Occipital lobe (tissue), 1 donor: ENCODE measurements at regions not wholly inside any gene's neighbourhood (a gene's known extent, or its start where the extent isn't known, plus 50 kb on each side); places are given as distances from the start of the nearest gene placed in this dataset.
"Not testable (repeated sequence)": the region's sequence is repeated elsewhere in the genome, so short reads cannot be mapped to it uniquely, and the experiment has no call there.

Experiments used
- DNase-seq: peaks from one replicate; lab custom pipeline; 2025; lab: John Stamatoyannopoulos, UW

DNA sequence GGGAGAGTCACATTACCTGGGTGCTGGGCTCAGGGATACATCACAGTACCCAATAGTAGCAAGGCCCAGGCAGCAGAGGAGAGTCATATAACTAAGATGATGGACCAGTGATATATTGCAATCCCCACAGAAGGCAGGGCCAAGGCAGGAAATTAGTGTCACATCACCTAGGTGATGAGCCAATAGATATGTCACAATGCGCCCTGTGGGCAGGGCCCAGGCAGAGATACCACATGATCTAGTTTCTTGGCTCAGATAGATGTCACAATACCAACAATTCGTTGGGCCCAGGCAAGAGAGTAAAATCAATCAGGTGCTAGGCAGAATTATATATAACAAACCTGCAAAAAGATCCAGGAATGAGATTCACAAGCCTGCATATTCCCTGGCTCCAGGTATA is 2111.5 kb downstream of the TP53TG3F start:
- no peak for DNase-seq

DNA sequence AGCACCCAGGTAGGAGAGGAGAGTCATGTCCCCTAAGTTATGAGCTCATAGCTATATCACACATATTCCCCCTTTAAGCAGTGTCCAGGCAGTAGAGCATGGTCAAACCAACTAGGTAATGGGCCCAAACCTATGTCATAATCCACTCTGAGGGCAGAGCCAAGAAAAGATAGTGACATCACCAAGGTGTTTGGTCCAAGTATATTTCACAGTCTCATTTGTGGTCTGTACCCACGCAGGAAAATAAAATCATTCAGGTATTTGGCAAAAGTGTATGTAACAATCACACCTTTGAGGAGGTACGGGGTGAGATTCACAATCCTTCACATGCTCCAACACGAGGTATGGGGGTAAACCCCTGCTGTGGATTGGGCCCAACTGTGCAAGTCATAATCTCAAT is 2112.8 kb downstream of the TP53TG3F start:
- no peak for DNase-seq

DNA sequence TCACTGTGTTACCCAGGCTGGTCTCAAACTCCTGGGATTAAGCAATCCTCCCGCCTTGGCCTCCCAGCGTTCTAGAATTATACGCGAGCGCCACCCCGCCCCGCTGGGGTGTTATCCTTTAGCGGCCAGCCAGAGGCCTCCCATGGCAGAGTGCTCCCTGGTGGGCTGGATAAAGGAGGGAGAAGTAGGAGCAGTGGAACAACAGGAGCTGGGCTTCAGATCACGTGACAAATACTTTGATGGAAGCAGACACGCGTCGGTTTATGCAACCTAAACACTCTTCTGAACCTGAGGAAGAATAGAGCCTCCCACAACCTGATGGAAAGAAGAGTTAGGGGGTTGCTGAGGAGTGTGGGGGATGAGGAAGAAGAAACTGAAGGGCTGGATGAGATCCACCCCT is 2114.0 kb downstream of the TP53TG3F start:
- no peak for DNase-seq

DNA sequence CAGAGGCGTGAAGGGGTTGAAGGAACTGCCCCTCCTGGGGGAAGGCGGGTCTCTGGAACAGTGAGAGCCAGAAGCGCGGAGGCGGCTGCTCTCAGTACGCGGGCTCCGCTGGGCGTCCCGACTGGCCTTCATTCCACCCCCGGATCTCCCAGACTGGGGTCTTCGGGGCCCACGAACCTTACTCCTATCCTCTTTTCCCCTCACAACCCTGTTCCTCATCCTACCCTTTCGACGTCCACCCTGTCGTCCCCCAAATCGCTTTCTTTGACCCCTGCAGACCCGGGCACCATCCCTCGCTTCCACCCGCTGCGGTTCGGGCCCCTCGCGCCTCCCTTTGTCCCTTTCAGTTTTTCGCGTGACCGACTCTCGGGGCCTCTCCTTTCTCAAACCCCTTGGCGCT is 2114.6 kb downstream of the TP53TG3F start:
- no peak for DNase-seq

DNA sequence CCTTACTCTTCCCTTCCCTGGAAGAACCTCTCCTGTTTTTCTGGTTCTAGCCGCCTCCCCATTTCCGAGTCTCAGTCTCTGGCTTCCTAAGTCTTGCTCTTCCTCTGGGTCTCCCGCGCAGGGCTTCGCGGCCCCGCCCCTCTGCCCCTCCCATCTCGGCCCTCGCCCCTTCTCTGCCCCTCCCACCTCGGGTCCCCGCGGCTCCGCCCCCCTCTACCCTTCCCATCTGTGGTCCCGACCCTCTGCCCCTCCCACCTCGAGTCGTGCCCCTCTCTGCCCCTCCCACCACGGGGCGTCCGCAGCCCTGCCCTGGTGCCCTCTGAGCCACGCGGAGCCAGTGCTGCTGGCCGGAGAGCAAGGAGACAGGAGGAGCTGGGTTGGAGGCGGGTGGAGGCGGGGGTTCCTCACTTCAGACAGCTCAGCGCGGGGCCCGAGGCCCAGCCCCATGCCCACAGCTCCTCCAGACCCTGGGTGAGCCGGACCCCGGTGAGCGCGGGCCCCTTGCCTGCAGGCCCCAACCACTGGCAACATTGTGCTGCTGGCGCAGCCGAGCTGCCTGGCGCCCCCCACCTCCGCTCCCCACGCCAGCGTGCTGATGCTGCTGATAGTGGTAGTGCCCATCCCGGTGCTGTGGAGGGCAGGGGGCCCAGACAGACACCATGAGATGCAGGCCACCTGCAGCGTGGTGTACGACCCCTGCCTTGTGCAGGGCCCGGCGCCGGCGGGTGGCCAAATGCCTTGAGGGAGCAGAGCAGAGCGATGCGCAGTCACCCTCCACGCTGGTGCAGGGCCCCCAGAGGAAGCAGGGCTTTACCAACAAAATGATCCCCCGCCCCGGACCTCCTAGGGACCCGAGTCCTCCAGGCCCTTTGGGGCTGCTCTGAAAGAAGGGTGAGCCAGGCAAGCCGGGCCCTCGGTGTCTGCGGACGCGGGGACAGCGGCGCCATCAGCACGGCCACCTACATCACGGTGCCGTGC is 2115.3 kb downstream of the TP53TG3F start:
- no peak for DNase-seq

DNA sequence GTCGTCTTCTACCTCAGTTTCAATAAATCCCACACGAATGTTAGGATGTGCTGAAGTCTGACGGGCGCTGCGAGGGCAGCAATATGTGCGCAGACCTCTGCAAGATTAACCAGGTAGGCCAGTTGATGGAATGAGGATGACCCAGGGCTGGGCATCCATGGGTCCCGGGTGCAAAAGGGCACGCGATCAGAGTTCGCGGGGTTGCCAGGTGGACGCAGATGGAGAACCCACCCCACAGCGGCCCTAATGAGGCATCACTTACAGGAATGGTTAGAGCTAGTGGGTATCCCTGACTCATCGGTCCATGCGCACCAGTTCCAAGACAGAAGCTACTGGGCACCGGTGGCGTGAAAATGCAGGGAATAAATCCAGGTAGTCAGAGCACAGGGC is 2116.0 kb downstream of the TP53TG3F start:
- DNase-seq, result no peak

DNA sequence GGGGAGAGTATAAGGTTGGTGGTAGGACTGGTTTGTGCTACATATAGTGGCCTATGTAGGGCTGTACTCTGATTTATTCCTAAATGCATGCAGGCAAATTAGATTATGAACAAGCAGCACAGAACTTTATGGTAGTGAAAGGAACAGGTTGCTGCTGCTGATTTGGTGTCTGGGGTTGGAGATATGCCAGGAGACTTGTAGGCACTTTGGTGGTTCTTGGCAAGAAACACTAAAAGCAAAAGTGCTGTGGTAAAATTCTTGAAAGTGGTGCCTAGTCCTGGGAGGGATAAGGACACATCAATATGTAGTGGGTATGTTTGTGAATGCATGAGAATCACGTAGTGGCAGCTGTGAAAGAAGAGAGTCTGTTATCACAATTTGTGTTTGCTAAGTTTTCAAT is 2126.0 kb downstream of the TP53TG3F start:
- DNase-seq, result no peak

DNA sequence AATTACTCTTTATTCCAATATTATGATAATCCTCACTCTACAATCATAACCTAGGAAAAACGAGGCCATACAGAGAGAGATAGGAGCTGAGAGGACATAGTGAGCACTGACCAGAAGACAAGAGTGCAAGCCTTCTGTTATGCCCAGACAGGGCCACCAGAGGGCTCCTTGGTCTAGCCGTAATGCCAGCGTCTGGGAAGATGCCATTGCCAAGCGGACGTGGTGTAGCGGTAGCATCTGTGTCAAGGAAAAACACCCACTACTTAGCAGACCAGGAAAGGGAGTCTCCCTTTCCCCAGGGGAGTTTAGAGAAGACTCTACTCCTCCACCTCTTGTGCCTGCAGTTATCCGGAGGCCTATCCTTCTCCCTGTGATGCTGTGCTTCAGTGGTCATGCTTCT is 2131.5 kb downstream of the TP53TG3F start:
- not testable (repeated sequence) for DNase-seq

DNA sequence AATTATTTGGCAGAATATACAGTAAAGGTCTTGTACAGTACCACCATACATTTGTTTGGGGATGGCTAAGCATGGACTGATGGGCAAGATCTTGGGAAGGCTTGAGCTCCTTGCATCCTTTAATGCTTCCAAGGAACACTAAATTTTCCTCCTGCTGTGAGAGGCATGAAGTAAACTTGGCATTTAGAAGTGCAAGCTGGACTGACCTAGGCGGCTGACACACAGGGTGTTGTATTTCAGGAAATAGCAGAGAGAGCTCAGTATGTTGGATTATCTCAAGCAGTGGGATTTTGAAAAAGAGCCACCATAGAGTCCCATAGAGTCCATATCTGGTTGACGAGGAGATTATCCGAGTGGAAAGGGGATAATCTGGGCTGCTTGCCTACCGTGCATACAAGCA is 2137.1 kb downstream of the TP53TG3F start:
- no peak for DNase-seq

DNA sequence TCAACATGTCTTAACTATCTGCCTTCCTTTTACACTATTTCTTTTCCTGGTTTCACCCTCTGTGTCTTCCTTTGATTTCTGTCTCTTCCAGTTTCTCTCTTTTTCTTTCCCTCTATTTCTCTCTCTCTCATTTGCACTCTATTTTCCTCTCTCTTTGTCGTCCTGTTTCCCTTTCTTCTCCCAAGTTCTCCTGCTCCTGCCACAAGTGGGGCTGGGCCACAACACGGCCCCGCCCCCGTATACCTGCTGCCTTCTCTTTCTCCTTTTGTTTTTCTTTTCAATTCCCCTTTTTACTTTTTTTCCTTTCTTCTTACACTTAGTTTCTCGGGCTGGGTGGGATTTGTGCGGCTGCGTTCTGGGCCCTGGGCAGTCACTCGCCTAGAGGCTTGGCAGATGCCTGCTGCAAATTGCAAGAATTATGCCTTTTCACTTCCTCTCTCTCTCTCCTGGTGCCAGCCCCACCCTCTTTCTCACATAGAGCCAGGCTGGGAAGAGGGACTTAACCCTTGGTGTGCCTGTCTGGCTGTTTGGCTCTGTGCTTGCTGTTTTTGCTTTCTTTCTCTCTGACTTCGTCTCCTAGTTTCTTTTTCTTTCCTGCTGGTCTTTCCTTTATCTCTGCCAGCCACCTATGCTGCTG is 2139.4 kb downstream of the TP53TG3F start:
- no peak for DNase-seq

DNA sequence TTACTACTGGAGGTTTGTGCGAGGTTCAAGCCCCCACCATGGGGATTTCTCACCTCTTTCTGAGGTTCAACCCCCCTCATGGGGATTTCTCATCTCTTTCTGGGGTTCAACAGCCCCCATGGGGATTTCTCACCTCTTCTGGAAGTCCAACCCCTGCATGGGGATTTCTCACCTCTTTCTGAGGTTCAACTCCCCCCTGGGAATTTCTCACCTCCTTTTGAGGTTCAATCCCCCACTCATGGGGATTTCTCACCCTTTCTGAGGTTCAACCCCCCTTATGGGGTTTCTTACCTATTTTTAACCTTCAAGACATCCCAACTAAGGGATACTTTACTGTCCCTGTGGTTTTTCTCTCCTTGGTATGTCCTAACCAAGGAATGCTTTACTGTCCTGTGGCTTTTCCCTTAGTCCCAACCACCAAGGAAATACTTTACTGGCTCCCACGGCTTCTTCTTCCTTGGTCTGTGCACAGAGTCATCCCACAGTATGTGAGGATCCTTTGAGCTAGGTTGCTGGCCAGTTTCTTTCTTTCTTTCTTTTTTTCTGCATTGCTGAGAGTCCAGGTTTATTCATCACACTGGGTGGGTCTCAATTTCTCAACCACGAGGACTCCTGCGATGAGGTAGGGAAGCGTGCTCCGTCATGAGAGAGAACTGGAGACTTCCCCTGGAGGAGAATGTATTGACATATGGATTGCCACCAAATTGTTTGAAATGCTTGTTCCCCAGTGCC is 2140.2 kb downstream of the TP53TG3F start:
- no peak for DNase-seq

DNA sequence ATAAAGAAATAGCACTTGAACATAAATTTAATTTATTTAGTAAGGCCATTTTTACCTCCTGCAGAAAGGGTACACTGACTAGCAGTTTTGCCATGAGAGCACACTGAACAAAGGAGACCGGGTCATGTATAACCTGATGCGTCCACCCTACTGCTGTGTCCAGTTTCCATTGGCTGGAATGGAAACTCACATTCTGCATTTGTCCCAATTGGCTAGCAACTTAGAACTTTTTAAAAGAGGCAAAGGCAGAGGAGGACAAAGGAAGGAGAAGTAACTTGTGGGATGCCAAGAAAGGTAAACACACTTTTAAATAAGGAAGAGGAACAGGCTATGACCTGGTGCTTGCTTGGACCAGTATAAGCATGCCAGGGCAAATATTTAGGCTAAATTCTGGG is 2140.7 kb downstream of the TP53TG3F start:
- DNase-seq, result not testable (repeated sequence)

DNA sequence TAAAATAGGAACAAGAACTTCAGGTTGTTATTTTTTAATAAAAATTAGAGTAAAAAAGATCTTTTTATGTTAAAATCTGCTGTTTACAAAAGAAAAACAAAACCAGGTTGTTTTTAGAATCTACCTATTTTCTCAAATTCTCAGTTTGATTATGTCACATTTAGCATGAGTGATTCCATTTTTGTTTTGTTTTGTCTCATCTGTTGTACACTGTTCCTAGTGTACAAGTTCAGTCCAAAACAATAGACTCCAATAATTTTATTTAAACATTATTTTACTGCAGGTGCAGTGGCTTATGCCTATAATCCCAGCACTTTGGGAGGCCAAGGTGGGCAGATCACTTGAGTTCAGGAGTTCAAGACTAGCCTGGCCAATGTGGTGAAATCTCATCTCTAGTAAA is 2142.7 kb downstream of the TP53TG3F start:
- DNase-seq, result no peak

DNA sequence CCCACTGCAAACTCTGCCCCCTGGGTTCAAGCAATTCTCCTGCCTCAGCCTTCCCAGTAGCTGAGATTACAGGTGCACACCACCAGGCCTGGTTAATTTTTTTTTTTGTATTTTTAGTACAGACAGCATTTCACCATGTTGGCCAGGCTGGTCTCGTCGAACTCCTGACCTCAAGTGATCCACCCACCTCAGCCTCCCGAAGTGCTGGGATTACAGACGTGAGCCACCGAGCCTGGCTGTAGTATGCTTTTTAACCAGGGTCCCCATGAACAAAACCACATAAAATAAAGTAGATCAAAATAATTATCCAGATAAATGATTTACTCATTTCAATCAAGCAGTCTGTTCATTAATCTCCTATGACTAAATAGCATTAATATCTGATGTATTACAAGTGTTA is 2144.0 kb downstream of the TP53TG3F start:
- DNase-seq, result not testable (repeated sequence)

DNA sequence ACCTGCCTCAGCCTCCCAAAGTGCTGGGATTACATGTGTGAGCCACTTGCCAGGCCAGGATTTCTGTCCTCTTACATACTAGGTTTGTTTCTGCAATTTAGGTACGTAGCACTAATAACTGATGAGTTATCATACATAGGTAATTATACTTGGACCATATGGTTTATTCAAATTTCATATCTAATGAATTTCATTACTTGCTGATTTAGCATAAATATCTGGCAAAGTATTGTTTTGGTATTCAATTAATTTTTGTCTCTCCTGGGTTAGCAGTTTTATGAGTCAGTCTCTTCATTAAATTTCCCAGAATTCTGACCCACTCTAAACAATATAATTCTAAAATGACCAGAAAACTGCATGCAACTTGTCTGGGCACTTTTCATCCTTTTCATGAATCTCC is 2146.5 kb downstream of the TP53TG3F start:
- DNase-seq, result no peak

DNA sequence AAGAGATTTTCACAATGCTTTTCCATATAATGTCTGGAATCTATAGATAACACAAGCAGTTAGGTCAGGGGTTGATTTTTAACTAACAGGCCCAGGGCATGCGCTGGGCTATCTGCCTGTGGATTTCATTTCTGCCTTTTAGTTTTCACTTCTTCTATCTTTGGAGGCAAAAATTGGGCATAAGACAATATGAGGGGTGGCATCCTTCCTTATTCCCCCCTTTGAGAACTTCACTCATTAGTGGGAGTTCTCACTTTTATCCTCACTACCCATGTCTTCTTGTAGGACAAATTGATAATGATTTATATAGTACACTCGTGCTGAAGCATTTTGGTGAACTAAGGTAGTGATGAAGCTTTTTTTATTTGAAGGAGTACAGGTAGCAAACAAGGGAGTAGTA is 2155.5 kb downstream of the TP53TG3F start:
- not testable (repeated sequence) for DNase-seq

DNA sequence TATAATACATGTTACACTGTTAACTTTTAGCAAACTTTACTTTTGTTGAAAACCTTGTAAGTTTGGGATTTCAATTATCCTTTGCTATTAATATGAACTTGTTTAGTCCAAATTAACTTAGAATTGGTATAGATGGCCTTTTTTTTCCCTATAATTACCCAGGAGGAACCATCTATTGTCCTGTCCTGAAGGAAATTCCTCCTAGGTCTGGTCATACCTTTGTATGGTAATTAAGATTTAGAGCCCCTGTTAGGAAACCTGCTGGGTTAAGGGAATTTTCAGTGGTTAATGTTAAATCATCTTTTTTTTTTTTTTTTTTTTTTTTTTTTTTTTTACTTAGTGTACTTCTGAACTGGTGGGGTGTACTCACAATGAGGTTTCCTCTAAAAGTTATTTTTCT is 2159.8 kb downstream of the TP53TG3F start:
- not testable (repeated sequence) for DNase-seq

DNA sequence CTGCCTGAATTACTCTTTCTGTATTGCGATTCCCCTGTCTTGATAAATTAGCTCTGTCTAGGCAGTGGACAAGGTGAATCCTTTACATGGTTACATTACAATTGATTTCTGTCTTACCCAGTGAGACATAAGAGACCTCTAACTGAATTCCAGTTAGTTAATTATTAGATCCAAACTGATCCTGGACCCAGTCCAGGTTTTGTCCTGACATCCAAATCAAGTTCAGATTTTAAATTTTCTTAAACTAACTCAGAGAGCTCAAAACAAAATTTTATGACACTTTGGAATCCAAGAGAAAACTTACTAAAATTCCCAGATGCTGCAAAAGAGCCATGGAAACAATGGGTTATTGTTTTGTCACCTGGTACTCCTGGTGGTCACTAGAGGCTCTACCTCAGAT is 2166.6 kb downstream of the TP53TG3F start:
- no peak for DNase-seq

DNA sequence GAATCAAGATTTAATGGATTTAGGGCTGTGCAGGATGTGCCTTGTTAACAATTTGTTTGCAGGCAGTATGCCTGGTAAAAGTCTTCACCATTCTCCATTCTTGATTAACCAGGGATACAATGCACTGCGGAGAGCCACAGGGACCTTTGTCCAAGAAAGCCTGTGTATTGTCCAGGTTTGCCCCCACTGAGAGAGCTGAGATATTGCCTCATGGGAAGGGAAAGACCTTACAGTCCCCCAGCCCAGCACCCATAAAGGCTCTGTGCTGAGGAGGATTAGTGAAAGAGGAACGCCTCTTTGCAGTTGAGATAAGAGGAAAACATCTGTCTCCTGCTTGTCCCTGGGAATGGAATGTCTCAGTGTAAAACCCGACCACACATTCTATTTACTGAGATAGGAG is 2169.6 kb downstream of the TP53TG3F start:
- no peak for DNase-seq

DNA sequence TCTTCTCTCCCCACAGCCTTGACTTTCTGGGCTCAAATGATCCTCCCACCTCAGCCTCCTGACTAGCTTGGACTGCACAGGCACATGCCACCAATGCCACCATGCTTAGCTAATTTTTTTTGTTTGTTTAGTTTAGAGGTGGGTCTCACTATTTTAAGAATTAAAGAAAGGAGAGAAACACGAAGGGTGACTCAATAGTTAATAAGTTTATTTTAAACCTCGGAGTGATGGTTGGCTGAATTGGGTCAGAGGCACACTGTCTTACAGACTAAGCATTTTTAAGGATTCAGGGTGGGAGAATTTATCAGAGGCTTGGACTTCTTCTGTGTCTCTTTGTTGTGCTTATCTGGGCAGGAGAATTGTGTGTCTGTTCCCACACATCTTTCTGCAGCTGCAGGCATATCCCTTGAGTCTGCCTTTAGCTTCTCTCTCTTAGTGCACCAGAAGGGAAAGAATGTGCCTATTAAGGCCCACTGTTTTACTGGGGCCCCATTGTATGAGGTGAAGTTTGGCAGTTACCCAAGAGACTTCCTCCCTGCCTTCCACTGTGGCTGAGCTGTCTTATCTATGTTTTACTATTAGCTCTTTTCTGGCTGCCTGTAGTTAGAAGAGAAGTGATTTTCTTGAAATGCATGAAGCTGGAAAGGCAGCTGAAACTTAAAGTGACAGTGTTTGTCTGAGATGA is 2172.0 kb downstream of the TP53TG3F start:
- no peak for DNase-seq

DNA sequence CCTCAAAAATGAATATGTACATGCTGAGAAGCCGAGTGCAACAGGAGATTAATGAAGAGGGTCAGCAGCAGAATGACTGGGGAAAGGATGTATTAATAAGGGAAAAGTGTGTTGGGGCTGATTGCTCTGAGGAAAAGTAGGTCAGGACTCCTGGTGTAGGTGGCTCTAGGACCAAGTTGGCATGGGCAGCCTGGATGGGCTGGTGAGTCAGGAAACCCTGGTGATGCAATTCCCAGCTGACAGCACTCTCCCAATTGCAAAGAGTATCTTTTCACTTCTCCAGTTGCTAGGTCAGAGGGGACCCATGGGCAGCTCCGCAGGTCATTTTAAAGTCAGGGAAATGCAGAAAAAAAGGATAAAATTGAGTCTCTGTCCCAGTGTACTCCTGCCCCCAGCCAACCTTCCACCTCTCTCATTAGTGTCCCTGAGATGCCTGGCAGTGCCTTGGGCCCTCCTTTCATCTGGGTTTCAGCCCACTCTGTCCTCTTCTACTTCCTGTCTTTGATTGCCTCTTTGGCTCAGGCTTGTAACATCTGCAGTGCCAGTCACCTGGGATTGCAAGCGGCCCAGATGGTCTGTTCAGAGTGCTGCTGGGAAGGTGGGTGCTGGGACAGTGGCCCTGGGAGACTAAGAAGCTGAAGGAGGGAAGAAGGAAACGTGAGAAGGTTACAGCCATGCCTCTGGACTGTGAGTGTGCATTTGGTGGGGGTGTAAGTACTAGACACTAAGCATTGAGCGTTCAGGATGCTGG is 2177.2 kb downstream of the TP53TG3F start:
- no peak for DNase-seq
